ENCODE measurements at regions not wholly inside any gene's neighbourhood (a gene's known extent, or its start where the extent isn't known, plus 50 kb on each side); places are given as distances from the start of the nearest gene placed in this dataset.

DNA sequence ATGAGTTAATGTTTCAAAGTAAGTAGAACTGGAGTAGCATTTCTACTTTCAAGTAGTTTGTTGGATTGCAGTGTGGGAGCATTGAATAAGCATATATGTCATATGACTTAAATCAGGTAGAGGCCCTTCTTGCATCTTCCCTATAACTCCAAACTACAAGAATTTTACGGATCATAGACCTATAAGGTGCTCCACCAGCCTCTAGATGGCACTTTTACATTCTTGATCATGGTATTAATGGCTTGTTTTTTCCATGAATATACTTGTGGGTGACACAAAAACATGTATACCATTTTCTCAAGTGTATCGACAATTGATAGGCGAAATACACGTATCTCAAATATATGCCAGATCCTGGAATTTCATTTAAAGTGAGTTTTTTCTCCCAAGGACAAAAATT, 311.1 kb downstream of the ZPLD1 start:
- TF ChIP-seq, protein P1, sequence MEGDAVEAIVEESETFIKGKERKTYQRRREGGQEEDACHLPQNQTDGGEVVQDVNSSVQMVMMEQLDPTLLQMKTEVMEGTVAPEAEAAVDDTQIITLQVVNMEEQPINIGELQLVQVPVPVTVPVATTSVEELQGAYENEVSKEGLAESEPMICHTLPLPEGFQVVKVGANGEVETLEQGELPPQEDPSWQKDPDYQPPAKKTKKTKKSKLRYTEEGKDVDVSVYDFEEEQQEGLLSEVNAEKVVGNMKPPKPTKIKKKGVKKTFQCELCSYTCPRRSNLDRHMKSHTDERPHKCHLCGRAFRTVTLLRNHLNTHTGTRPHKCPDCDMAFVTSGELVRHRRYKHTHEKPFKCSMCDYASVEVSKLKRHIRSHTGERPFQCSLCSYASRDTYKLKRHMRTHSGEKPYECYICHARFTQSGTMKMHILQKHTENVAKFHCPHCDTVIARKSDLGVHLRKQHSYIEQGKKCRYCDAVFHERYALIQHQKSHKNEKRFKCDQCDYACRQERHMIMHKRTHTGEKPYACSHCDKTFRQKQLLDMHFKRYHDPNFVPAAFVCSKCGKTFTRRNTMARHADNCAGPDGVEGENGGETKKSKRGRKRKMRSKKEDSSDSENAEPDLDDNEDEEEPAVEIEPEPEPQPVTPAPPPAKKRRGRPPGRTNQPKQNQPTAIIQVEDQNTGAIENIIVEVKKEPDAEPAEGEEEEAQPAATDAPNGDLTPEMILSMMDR (IDR thresholded peaks at IDR 0.05): no peak
- ATAC-seq (ENCODE audit: low FRiP score) (no peak), DNase-seq (ENCODE audit: low spot score) (no peak)

DNA sequence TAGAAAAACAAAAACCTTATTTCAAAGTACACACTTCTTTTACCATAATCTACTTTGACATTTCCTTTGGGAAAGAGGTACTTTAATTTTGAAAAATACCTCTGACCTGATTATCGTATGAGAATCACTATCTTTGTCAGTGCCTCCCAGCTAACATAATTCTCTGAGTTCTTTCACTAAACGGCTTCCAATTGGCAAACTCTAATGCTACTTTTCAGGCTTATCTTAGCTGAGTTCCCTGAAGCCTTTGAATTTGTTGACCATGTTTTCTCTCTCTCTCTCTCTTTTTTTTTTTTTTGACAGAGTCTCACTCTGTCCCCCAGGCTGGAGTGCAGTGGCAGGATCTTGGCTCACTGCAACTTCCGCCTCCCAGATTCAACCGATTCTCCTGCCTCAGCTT, 312.8 kb downstream of the ZPLD1 start:
- TF ChIP-seq, protein P1 (IDR thresholded peaks at IDR 0.05): no peak
- ATAC-seq (ENCODE audit: low FRiP score) (no peak), DNase-seq (ENCODE audit: low spot score) (no peak)

DNA sequence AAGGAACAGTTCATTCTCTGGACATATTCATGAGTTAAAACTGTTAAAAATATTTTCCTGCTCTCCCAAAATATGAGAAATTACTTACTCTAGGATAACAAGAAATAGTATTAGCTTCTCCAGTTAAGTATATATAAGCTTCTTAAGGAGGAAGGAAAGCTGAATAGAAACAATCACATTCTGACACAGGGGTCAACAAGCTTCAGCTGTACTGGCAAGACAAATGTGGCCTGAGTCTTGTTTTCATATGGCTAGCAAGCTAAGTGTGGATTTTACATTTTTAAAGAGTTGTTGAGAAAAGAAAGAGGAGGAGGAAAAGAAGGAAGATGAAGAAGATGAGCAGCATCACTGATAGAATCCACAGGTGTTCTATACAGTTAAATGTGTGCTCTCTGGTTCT, 313.8 kb downstream of the ZPLD1 start:
- TF ChIP-seq, protein P1 (IDR thresholded peaks at IDR 0.05): no peak

DNA sequence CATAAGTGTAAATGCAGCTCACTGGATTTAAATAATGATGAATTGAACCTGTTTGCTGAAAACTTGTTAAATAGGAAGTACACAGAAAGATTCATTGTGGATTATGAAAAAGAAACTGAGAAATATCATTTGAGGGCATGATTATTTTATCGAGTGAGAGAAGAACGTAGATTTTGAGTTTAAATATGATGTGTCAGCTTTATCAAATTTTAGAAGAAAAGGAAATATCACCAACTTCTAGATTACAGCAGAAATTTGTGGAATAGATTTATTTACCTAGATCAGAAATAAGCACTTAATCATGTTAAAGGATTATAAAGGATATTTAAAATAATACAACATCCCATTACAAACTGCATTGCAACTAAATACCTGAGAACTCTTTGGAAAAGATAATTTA, 315.5 kb downstream of the ZPLD1 start:
- no peak for ATAC-seq (ENCODE audit: low FRiP score)
- DNase-seq (ENCODE audit: low spot score): no peak
- TF ChIP-seq, protein P1 (IDR thresholded peaks at IDR 0.05): no peak

More for the DNA sequence above, 313.8 kb downstream of the ZPLD1 start:
- no peak for DNase-seq (ENCODE audit: low spot score)
- no peak for ATAC-seq (ENCODE audit: low FRiP score)

DNA sequence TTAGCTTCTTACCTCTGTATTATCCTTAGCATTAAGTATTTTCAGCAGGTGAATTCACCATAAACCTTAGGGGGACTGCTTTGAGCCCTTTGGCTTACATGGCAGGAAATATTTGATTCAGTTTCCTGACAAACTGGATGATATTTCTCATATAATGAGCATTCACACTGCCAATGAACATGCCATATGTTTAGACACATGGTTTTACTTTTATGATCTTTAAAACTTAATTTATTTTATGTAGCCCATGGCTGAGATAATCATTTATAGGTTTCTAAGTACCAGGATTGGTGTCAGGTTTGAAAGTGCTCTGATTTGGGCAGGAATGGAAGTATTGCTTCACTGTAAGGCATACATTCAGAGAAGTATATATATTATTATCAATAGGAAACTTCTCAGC, 319.1 kb downstream of the ZPLD1 start:
- no peak for DNase-seq (ENCODE audit: low spot score)
- TF ChIP-seq, protein P1 (IDR thresholded peaks at IDR 0.05): no peak
- ATAC-seq (ENCODE audit: low FRiP score): no peak

DNA sequence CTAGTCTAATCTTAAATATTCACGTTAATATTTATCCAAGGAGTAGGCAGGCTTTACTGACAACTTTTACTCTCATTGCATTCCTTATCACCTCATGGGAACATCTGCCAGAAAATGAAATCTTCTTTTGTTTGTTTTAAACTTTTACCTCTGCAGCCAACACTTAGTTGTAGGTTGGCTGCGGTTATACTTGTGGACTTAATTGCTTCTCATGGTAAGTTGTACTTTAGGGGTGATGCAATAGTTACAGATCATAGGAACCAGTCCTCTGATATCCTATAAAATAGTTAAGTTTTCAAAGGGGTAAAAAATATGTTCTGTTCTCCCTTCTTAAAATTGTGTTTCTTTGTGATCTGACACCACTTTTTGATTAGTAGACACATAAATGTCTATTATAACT, 321.9 kb downstream of the ZPLD1 start:
- TF ChIP-seq, protein P1 (IDR thresholded peaks at IDR 0.05): no peak
- DNase-seq (ENCODE audit: low spot score) (no peak), ATAC-seq (ENCODE audit: low FRiP score) (no peak)

DNA sequence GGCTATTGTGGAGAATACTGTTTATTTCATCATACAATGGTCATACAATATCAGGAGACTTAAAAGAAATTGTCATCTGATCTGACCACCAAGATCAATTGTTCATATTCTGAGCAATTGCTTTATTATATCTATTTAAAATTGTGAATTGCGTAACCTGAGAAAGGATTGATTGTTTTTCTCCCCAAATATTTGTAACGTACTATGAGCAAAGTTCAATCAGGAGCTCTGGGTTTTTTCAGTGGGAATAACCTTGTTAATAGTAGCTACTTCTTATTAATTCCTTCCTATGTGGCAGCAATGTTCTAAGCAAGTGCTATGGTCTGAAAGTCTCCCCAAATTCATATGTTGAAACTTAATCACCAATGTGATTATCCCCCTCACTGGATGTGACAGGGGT, 323.1 kb downstream of the ZPLD1 start:
- TF ChIP-seq, protein P1 (IDR thresholded peaks at IDR 0.05): no peak
- DNase-seq (ENCODE audit: low spot score) (no peak), ATAC-seq (ENCODE audit: low FRiP score) (no peak)
